WTC11 (cell line): ENCODE measurements at regions not wholly inside any gene's neighbourhood (a gene's known extent, or its start where the extent isn't known, plus 50 kb on each side); places are given as distances from the start of the nearest gene placed in this dataset.

Experiments
- ATAC-seq: fragments of 200-7000 bp; cut with Tn5 transposase; 2 replicates; pipeline ENCODE4 v1.10.0; 2021; ENCODE audit warnings: mild to moderate bottlenecking, moderate library complexity
- CTCF ChIA-PET: fragments of 300-600 bp; sonication (Branson Sonifier 250); formaldehyde crosslinking; loops from one replicate; lab custom pipeline; 2021; ENCODE audit warnings: antibody characterized with exemption; lab: Charles Lee
- POLR2A ChIA-PET: fragments of 350-600 bp; sonication (Branson Sonifier 250); formaldehyde crosslinking; loops from one replicate; lab custom pipeline; 2021; ENCODE audit warnings: antibody characterized with exemption; lab: Charles Lee
- DNase-seq: peaks from one replicate; pipeline ENCODE4 v3.0.0; 2021; ENCODE audit warnings: low spot score
- H3K27ac Mint-ChIP-seq: 2 replicates; pipeline ENCODE4 v1.8.0; 2021; ENCODE audit warnings: mixed read lengths
- H3K27me3 Mint-ChIP-seq: 2 replicates; pipeline ENCODE4 v1.8.0; 2021; ENCODE audit warnings: low read depth, mild to moderate bottlenecking, moderate library complexity, mixed read lengths
- H3K36me3 Mint-ChIP-seq: 2 replicates; pipeline ENCODE4 v1.8.0; 2021; ENCODE audit warnings: mixed read lengths
- H3K4me1 Mint-ChIP-seq: 2 replicates; pipeline ENCODE4 v1.8.0; 2022; ENCODE audit warnings: mixed read lengths
- H3K4me3 Mint-ChIP-seq: 2 replicates; pipeline ENCODE4 v1.8.0; 2021; ENCODE audit warnings: mild to moderate bottlenecking, moderate library complexity, mixed read lengths
- H3K9me3 Mint-ChIP-seq: 2 replicates; pipeline ENCODE4 v1.8.0; 2021; ENCODE audit warnings: mixed read lengths
- E2F1 ChIP-seq: sonication (generic); formaldehyde crosslinking; IDR thresholded peaks from 2 replicates; pipeline ENCODE4 v1.8.0; 2022; ENCODE audit warnings: mild to moderate bottlenecking, missing genetic modification reagents
- FOXP1 ChIP-seq: sonication (generic); formaldehyde crosslinking; IDR thresholded peaks from 2 replicates; pipeline ENCODE4 v1.8.0; 2022; ENCODE audit warnings: missing genetic modification reagents, mild to moderate bottlenecking, moderate library complexity, borderline replicate concordance
- GRHL2 ChIP-seq: fragments of 250-450 bp; sonication (Bioruptor Pico); IDR thresholded peaks from 2 replicates; pipeline ENCODE4 v1.8.0; 2022; ENCODE audit warnings: mild to moderate bottlenecking, moderate library complexity; ENCODE audit not compliant: insufficient replicate concordance, severe bottlenecking
- HMGA2 ChIP-seq: fragments of 250-450 bp; sonication (Bioruptor Pico); IDR thresholded peaks from 2 replicates; pipeline ENCODE4 v1.4.0; 2021; ENCODE audit warnings: mild to moderate bottlenecking, moderate library complexity
- MAX ChIP-seq: sonication (generic); formaldehyde crosslinking; IDR thresholded peaks from 2 replicates; pipeline ENCODE4 v1.8.0; 2022; ENCODE audit warnings: mild to moderate bottlenecking, missing genetic modification reagents
- NFYB ChIP-seq: sonication (generic); formaldehyde crosslinking; conservative IDR thresholded peaks from 2 replicates; pipeline ENCODE4 v1.8.0; 2022; ENCODE audit warnings: low read depth, missing genetic modification reagents
- OVOL2 ChIP-seq: fragments of 250-450 bp; sonication (Bioruptor Pico); IDR thresholded peaks from 2 replicates; pipeline ENCODE4 v1.9.0; 2021; ENCODE audit warnings: mild to moderate bottlenecking, borderline replicate concordance
- TCF7 ChIP-seq: sonication (generic); formaldehyde crosslinking; IDR thresholded peaks from 2 replicates; pipeline ENCODE4 v1.8.0; 2022; ENCODE audit warnings: mild to moderate bottlenecking, low read depth, missing genetic modification reagents, moderate library complexity
- TEAD4 ChIP-seq: sonication (generic); formaldehyde crosslinking; IDR thresholded peaks from 2 replicates; pipeline ENCODE4 v1.8.0; 2022; ENCODE audit warnings: mild to moderate bottlenecking, missing genetic modification reagents
- ZNF121 ChIP-seq: sonication (generic); formaldehyde crosslinking; IDR thresholded peaks from 2 replicates; pipeline ENCODE4 v1.8.0; 2023; ENCODE audit warnings: missing genetic modification reagents
- ZNF138 ChIP-seq: sonication (generic); formaldehyde crosslinking; conservative IDR thresholded peaks from 2 replicates; pipeline ENCODE4 v1.8.1; 2022; ENCODE audit warnings: mild to moderate bottlenecking, moderate library complexity, missing genetic modification reagents
- ZNF232 ChIP-seq: sonication (generic); formaldehyde crosslinking; IDR thresholded peaks from 2 replicates; pipeline ENCODE4 v1.8.0; 2022; ENCODE audit warnings: mild to moderate bottlenecking, missing genetic modification reagents
- ZNF423 ChIP-seq: fragments of 250-450 bp; sonication (Bioruptor Pico); IDR thresholded peaks from 2 replicates; pipeline ENCODE4 v2.1.2; 2022; ENCODE audit warnings: mild to moderate bottlenecking, moderate library complexity
- ZSCAN18 ChIP-seq: fragments of 250-450 bp; sonication (Bioruptor Pico); IDR thresholded peaks from 2 replicates; pipeline ENCODE4 v2.1.2; 2022; ENCODE audit warnings: mild to moderate bottlenecking, moderate library complexity
- TF ChIP-seq, protein P1 (sequence below): sonication (generic); formaldehyde crosslinking; IDR thresholded peaks from 2 replicates; pipeline ENCODE4 v1.8.1; 2022; ENCODE audit warnings: low read depth, mild to moderate bottlenecking, moderate library complexity, missing genetic modification reagents, borderline replicate concordance
- TF ChIP-seq, protein P2 (sequence below): sonication (generic); formaldehyde crosslinking; IDR thresholded peaks from 2 replicates; pipeline ENCODE4 v1.8.1; 2022; ENCODE audit warnings: mild to moderate bottlenecking, missing genetic modification reagents, moderate library complexity, borderline replicate concordance
- TF ChIP-seq, protein P3 (sequence below): fragments of 250-450 bp; sonication (Bioruptor Pico); IDR thresholded peaks from 2 replicates; pipeline ENCODE4 v1.9.0; 2021; ENCODE audit warnings: moderate library complexity, mild to moderate bottlenecking, inconsistent platforms, borderline replicate concordance
- TF ChIP-seq, protein P4 (sequence below): sonication (generic); formaldehyde crosslinking; IDR thresholded peaks from 2 replicates; pipeline ENCODE4 v1.8.0; 2023; ENCODE audit warnings: missing genetic modification reagents, mild to moderate bottlenecking, borderline replicate concordance
- TF ChIP-seq, protein P5 (sequence below): sonication (generic); formaldehyde crosslinking; IDR thresholded peaks from 2 replicates; pipeline ENCODE4 v1.8.1; 2022; ENCODE audit warnings: mild to moderate bottlenecking, moderate library complexity, missing genetic modification reagents

DNA sequence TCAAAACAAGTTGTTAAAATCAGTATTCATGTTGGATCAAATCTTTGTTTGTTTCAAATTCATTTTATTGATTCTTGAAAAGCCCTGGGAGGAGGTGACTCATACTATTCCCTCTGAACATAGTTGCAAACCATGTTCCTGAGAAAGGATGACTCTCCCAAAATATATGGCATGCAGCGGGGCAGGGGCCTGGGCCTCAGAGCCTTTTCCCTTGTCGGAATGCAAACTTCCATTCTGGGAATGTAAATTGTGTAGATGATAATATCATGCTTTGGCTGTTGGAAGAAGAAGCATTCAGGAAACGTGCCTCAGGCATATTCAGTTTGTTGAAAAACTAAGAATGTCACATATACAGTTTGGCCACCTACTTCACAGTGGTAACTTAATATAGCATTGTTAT, 242.0 kb downstream of the AUH start:
- ChIA-PET POLR2A (interaction anchor here (0.5 kb wide), 1 partner anchor 11 kb away, joined by 4 read pairs; no protein-coding TSS in a partner anchor), CTCF (no interaction called here)
- DNase-seq: no peak
- Mint-ChIP-seq H3K4me1 (peaks cover 25% of the 10 kb centered on the region), H3K36me3 (peaks cover 22% of the 10 kb centered on the region), H3K27me3 (no peaks in the 10 kb centered on the region; the same call in 1 of the 2 replicates), H3K4me3 (no peak overlapping the region), H3K9me3 (peaks cover 25% of the 10 kb centered on the region), H3K27ac (no peak overlapping the region)
- TF ChIP-seq ZNF232 (no peak), MAX (CRISPR knock-in tag) (no peak), TEAD4 (CRISPR knock-in tag) (no peak), ZSCAN18 (CRISPR knock-in tag) (no peak)
- TF ChIP-seq, protein P1, sequence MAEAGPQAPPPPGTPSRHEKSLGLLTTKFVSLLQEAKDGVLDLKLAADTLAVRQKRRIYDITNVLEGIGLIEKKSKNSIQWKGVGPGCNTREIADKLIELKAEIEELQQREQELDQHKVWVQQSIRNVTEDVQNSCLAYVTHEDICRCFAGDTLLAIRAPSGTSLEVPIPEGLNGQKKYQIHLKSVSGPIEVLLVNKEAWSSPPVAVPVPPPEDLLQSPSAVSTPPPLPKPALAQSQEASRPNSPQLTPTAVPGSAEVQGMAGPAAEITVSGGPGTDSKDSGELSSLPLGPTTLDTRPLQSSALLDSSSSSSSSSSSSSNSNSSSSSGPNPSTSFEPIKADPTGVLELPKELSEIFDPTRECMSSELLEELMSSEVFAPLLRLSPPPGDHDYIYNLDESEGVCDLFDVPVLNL: no peak
- no peak for ATAC-seq

GRCh38 chr9:91120200-91120599, 241.5 kb downstream of the AUH start:
- ATAC-seq: no peak
- CTCF ChIA-PET: no interaction called here
- Mint-ChIP-seq H3K4me1 (peaks cover 25% of the 10 kb centered on the region), H3K27me3 (no peaks in the 10 kb centered on the region; the same call in 1 of the 2 replicates), H3K9me3 (peaks cover 31% of the 10 kb centered on the region), H3K36me3 (peaks cover 27% of the 10 kb centered on the region), H3K4me3 (no peak overlapping the region), H3K27ac (no peak overlapping the region)
- POLR2A ChIA-PET: no interaction called here
- no peak for DNase-seq
- TF ChIP-seq, protein P2, sequence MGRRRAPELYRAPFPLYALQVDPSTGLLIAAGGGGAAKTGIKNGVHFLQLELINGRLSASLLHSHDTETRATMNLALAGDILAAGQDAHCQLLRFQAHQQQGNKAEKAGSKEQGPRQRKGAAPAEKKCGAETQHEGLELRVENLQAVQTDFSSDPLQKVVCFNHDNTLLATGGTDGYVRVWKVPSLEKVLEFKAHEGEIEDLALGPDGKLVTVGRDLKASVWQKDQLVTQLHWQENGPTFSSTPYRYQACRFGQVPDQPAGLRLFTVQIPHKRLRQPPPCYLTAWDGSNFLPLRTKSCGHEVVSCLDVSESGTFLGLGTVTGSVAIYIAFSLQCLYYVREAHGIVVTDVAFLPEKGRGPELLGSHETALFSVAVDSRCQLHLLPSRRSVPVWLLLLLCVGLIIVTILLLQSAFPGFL (CRISPR knock-in tag): no peak
- no peak for TF ChIP-seq NFYB
- no peak for TF ChIP-seq HMGA2 (CRISPR knock-in tag)
- TF ChIP-seq MAX (CRISPR knock-in tag): no peak
- TF ChIP-seq OVOL2 (CRISPR knock-in tag): no peak
- TF ChIP-seq, protein P1: no peak
- no peak for TF ChIP-seq FOXP1 (CRISPR knock-in tag)
- no peak for TF ChIP-seq ZSCAN18 (CRISPR knock-in tag)
- TF ChIP-seq, protein P3, sequence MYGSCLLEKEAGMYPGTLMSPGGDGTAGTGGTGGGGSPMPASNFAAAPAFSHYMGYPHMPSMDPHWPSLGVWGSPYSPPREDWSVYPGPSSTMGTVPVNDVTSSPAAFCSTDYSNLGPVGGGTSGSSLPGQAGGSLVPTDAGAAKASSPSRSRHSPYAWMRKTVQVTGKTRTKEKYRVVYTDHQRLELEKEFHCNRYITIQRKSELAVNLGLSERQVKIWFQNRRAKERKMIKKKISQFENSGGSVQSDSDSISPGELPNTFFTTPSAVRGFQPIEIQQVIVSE (CRISPR knock-in tag): no peak
- no peak for TF ChIP-seq E2F1
- TF ChIP-seq, protein P4, sequence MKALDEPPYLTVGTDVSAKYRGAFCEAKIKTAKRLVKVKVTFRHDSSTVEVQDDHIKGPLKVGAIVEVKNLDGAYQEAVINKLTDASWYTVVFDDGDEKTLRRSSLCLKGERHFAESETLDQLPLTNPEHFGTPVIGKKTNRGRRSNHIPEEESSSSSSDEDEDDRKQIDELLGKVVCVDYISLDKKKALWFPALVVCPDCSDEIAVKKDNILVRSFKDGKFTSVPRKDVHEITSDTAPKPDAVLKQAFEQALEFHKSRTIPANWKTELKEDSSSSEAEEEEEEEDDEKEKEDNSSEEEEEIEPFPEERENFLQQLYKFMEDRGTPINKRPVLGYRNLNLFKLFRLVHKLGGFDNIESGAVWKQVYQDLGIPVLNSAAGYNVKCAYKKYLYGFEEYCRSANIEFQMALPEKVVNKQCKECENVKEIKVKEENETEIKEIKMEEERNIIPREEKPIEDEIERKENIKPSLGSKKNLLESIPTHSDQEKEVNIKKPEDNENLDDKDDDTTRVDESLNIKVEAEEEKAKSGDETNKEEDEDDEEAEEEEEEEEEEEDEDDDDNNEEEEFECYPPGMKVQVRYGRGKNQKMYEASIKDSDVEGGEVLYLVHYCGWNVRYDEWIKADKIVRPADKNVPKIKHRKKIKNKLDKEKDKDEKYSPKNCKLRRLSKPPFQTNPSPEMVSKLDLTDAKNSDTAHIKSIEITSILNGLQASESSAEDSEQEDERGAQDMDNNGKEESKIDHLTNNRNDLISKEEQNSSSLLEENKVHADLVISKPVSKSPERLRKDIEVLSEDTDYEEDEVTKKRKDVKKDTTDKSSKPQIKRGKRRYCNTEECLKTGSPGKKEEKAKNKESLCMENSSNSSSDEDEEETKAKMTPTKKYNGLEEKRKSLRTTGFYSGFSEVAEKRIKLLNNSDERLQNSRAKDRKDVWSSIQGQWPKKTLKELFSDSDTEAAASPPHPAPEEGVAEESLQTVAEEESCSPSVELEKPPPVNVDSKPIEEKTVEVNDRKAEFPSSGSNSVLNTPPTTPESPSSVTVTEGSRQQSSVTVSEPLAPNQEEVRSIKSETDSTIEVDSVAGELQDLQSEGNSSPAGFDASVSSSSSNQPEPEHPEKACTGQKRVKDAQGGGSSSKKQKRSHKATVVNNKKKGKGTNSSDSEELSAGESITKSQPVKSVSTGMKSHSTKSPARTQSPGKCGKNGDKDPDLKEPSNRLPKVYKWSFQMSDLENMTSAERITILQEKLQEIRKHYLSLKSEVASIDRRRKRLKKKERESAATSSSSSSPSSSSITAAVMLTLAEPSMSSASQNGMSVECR (CRISPR knock-in tag): no peak
- TF ChIP-seq ZNF121: no peak
- TF ChIP-seq TCF7 (CRISPR knock-in tag): no peak
- TF ChIP-seq, protein P5, sequence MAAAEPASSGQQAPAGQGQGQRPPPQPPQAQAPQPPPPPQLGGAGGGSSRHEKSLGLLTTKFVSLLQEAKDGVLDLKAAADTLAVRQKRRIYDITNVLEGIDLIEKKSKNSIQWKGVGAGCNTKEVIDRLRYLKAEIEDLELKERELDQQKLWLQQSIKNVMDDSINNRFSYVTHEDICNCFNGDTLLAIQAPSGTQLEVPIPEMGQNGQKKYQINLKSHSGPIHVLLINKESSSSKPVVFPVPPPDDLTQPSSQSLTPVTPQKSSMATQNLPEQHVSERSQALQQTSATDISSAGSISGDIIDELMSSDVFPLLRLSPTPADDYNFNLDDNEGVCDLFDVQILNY (CRISPR knock-in tag): no peak
- no peak for TF ChIP-seq ZNF423 (CRISPR knock-in tag)
- TF ChIP-seq ZNF138: no peak
- no peak for TF ChIP-seq GRHL2 (CRISPR knock-in tag)
